Stimulated activated CD4-positive, alpha-beta T cell treated with anti-CD3 and anti-CD28 coated beads, Interleukin-1b, Interleukin-23, amount 100 ng/mL, for 4 hours (primary cell): ENCODE measurements at regions not wholly inside any gene's neighbourhood (a gene's known extent, or its start where the extent isn't known, plus 50 kb on each side); places are given as distances from the start of the nearest gene placed in this dataset.

Source experiments
- DNase-seq, 2 donors: peaks; one replicate each; pipeline ENCODE4 v3.0.0-alpha.2; 2020; ENCODE audit warnings: low read depth in 2 of 2

DNA sequence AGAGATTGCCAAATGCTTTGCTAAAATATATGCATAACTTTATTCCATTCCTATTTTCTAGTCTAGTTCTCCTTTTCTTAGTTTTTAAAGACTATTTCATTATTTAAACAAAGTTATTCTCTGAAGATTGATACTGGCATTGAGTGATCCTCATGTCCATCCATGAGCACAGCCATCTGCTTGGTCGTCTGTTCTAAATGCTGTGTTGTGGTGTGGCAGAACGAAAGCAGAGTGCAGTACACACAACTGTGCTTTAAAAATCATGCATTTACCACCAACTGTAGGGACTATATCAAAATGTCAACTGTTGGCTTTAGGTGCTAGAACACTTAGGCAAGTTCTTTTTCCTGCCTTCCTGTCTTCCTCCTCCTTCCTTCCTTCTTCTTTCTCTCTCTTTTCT is 226.6 kb downstream of the ACKR3 start:
- DNase-seq, result no peak

DNA sequence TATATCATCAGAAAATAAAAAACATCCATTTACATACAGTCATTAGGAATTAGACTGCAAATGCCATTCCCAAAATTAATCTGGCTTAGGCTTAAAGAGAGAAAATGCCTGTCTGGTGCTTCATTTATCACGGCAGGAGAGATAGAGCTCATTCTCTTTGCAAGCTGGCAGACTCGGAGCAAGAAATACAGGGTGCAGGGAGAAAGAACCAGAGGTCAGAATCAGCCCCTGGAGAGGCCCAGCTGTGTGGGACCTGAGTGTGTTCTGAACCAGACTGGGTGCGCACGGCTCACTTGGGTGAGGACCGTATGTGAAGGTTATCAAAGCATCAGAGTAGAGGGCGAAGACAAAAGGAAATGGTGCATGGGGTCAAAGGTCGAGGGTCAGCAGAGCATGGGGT is 227.8 kb downstream of the ACKR3 start:
- no peak for DNase-seq

DNA sequence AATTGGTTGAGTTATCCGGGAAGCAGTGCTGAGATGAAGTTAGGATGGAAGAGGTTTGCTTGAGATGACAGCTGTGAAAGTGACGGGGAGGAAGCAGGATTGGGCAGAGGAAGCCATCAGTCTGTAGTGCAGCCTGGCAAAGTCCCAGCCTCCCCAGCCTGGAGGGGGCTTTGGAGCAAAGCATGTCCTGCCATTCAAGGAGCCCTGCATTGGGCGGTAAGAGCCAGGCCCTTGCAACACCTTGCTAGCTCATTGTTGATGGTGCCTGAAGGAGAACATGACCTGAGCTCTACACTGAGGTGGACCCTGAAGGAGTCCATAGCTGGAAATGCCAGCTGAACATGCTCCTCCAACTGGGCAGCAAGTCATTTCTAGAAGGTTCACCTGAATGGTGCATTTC is 228.9 kb downstream of the ACKR3 start:
- no peak for DNase-seq

DNA sequence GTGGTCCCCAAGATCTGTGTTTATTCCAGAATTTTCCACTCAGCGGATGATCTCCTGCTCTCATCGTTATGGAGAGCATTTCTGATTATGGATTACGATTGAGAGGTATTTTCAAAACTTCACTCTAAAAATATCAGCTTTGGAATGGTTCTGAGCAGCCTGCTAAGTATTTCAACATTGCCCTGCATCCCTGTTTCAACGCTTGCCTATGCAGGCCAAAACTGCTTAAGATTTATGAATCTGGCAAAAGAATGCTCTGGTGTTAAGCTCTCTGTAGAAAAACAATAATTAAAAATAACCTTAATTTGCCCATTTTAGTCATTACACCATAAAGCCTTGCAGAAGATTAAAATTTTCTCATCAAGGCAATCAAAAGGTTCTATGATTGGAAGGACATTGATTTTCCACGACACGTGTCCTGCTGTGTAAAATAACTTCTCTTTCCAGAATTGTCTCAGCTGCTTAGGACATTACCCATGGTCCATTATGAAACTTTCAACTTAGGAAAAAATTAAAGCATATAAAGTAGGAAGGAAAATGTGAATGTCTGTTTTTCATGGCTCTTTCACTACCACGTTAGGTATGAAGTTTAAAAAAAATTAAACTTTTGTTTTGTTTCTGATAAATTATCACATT is 229.9 kb downstream of the ACKR3 start:
- DNase-seq, result no peak

DNA sequence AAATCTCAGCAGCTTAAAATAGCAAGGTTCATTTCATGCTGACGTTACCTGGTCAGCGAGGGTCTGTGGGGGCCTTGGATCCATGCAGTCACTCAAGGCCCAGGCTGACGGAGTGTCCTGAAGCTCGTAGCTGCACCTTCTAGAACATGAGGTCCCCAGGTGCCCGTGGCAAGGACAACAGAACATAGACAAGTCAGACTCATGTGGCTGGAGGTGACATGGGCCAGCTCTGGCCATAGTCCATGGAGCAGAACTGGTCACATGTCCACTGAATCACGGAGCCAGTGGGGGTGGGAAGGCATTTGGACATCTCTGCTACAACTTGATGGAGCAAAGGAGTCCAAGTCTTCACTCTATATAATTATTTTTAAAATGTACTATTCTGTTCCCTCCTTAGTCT is 233.2 kb downstream of the ACKR3 start:
- no peak for DNase-seq

DNA sequence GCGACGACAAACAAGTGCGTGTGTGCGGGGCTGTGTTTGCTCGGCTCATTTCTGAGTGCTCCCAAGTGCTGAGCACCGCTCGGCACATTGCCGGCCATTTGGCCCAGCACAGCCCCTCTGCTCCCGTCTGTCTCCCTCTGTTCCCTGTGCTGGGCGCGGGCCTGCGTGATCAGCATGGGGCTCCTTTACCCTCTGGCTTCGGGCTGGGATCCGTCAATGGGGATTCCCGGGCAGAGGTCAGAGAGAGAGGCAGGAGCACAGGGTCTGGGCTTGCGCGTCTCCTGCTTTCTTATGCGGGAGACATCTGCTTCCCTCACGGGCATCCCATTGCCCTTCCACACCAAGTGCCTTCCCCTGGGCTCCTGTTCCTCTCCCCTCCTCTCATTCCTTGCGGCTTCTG is 234.0 kb downstream of the ACKR3 start:
- no peak for DNase-seq

DNA sequence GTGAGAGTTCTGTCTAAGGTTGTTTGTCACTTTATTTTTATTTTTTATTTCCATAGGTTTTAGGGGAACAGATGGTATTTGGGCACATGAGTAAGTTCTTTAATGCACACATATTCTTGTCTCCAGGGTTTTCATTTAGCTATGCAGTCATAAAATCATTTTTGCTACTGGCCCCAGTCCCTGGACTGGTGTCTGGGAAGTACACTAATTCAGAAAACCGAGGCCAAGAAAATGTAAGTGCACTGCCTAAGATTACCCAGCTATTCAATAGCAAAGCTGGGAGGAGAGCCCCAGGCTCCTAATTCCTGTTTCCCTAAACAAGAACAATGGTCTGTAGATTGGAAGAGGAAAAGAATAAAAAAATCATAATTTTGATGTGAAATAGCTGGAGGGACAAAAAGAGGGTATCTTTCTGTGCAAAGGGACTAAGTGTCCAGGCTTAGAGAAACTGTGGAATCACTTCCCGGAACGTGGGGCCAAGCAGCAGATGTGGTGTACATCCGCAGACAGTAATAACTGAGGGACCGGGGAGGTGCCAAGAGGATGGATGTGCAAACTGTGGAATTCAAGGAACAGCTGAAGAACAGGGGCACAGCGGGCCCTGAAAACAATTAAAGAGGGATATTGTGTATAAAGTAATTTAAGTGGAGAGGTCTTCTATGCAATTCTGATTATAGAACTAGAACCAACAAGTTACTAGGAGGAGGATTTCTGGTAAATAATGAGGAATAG is 236.3 kb downstream of the ACKR3 start:
- DNase-seq, result no peak

DNA sequence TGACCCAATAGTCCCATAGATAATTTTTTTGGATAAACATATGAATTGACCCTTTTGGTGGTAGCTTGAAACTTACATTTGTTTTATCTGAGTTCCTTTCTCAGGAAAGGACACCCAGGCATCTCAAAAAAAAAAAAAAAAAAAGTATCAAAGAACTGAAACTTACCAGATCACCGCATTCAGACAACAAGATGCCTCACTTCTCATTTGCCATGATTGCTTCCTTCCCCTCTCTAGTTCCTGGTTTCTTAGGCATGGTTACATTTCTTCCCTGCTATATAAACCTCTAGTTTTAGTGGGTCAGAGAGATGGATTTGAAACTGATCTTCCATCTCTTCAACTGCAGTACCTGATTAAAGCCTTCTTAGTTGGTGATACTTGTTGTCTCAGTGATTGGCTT is 240.1 kb downstream of the ACKR3 start:
- DNase-seq, result no peak

DNA sequence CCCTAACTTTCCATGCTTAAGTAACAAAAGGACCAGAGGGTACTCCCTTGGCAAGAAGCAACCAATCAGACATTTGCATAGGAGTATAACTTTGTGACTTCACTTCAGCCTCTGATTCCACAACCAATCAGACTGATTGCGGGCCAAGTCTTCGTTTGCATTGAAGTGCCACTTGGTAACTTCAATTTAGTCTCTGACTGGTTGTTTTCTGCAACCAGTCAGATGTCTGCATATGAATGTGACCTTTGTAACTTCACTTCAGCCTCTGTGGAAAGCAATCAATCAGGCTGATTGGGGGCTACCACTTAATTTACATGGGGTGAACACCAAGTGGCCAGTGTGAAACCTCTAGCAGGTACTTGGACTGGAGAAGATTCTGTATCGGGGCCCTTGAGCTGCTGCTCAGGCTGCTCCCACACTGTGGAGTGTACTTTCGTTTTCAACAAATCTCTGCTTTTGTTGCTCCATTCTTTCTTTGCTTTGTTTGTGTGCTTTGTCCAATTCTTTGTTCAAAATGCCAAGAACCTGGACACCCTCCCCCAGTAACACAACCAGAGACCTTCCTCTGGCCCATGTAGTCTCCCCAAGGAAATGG is 241.5 kb downstream of the ACKR3 start:
- DNase-seq, result no peak

DNA sequence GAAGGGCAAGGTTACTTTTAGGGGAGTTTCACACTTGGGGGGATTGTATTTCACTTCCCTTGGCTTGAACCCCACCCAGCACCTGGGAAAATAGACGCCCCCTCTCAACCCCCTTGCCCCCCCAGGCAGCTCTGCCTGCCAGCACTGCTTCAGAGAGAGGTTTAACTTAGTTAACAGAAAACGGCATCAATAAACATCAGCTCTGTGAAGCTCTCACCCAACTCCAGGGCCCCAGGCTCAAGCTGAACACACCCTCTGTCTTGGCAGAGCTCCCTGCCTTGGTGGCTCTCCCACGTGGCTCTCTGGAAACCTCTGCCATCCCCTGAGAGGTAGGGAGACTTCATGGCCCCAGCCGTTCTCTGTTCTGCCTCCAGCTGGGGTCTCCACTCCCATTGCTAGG is 244.1 kb downstream of the ACKR3 start:
- no peak for DNase-seq

DNA sequence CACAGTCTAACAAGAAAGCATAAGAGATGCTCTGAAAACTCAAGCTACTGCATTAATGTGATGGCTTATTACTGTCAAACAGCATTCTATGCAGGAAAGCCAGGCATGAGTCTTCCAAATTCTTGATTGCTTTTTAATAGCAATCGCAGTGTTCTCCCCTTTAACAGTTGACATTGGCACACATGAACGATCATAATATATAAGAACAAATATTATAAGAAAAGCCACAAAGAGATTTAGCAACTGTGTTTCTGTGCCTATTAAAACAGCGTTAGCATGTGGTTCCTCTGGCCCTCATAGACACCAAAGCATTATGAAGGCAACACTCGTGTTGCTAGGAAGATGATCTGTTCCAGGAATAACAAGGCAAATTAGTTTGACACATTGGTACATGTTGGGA is 245.0 kb downstream of the ACKR3 start:
- no peak for DNase-seq

DNA sequence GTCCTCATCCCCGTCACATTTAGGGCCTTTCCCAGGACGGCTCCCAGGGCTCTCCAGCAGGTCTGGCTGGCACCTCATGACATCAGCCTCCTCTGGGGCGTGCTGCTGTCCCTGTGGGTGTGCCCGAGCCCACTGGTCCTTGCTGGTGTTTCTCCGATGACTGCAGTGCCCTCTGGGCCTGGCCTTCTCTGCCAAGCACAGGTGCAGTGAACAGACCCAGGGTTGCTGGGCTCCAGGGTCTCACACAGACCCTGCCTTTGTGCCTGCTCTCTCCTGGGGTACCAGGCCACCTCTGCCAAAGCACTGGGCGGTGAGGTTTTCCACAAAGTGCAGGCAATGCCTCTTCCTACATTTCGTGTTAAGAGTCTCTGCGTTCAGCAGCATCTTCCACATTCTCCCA is 246.1 kb downstream of the ACKR3 start:
- no peak for DNase-seq

DNA sequence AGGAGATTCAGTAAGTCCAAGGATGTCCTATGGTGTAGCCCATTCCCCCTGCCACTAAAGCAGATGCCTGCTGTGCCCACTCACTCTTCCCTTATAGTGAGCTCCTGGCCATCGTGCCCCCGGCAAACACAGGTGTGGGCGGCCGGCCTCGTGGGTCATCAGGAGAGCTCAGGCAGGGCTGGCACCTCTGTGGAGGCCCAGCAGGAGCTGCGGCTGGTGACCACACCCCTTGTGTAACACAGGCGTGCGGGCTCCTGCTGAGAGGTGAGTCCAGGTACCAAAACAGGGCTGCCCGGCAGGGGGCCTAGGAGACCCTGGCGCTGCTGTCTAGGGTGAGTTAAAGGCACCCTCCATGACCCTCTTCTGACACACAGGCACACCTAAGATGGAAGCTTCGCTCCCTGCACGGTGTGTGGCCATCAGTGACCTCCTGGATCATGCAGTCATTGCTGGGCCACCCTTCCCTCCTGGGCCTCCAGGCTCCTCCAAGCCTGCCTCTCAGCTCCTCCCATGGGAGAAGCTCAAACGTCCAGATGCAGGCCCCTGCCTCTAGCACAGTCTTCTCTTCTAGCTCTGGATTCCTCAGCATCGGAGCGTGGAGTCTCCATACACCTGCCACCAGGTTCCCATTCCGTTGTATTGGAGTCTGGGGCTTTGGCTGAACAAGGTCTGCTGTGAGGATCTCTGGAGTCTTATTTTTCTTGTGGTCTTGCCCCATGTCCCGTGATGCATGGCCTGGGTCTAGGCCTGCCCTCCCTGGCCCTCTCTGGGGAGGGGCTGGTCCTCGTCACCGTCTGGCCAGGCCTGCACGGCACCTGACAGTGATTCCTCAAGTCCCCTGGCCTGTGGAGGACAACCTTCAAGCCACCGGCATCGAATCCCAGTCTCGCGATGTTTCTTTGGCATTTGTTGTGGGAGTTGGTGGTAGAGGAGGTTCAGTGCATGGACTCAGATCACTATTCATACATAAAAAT is 246.9 kb downstream of the ACKR3 start:
- DNase-seq, result no peak

DNA sequence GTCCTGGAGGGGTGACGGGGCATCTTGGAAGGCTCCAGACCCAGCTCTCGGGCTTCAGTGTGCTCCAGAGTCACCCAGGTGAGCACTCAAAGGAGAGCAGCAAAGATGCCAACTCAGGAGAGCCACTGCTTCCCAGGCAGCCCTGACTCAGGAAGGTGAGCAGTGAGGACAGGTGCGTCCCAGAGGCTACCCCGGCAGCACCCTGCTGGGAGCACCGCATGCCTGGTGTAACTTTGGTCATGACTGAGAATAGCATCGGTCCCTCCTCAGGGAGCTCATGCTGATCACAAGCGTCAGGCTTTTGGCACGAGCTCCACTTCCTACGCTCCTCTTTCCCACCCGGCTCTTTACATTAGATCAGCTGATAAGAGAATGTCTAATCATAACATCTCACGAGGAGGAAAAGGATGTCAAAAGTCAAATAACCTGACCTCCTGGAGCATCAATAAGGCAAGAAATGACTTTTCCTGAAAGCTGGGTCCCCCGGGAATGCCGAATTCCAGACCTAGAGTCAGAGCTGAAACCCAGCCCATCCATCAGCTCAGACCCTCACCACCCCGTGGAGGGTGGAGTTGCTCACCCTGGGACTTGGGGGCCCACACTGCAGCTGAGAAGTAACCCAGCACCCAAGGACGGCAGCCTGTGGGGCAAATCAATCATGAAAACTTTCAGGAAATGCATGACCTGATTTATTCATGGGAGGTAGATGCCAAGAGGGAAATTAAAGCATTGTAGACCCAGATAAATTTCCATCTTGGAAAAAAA is 248.8 kb downstream of the ACKR3 start:
- DNase-seq, result no peak

DNA sequence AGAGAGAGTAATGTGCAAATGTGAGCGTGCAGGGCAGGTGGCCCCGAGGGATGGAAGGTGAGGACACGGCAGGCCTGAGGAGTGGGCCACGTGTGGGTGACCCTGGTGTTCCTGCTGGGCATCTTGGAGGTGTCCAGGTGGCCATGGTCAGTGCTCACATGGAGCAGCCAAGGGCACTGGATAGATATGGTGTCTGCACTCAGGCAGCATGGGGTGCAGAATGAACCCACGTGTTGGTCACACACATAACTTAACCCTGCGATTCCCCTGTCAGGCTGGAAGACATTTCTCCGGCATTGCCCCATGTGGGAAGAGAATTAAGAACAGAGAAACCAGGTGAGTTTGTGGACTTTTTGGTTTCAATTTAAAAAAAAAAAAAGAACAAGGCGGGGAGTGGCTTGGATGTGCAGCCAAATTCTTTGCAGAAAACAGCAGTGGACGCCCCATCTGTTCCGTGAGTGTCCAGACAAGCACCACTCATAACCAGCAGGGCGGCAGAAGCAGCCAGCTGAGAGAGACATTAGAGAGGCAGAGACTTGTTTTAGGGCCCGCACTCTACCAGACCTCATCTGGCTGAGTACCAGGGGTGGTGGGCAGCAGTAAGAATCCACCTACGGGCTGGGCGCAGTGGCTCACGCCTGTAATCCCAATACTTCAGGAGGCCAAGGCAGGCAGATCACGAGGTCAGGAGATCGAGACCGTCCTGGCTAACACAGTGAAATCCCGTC is 249.8 kb downstream of the ACKR3 start:
- DNase-seq, result no peak

DNA sequence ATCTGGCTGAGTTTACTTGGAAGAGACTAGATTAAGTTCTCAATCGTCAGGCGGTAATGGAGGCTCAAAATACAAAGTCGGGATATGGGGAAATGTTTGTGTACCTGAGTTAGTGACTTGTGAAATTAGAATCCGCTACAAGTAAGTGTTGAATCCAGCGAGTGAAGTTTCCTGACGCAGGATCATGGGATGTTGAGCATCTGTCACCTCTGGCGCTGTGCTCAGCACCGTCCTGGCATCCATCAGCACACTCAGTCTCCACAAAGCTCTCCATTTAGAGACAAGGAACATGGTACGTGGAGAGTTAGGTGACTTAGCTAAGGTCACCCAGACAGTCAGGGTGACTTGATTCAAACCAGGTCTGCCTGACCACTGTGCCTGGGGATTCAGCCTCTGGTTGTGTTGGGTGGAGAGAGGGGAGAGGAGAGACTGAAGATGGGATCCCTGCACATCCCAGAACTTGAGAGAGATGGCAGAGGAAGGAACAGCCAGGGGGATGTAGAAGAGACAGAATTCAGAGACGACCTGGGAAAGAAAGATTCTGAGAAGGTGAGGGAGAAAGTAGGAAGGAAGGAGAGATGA is 251.2 kb downstream of the ACKR3 start:
- DNase-seq, result no peak

DNA sequence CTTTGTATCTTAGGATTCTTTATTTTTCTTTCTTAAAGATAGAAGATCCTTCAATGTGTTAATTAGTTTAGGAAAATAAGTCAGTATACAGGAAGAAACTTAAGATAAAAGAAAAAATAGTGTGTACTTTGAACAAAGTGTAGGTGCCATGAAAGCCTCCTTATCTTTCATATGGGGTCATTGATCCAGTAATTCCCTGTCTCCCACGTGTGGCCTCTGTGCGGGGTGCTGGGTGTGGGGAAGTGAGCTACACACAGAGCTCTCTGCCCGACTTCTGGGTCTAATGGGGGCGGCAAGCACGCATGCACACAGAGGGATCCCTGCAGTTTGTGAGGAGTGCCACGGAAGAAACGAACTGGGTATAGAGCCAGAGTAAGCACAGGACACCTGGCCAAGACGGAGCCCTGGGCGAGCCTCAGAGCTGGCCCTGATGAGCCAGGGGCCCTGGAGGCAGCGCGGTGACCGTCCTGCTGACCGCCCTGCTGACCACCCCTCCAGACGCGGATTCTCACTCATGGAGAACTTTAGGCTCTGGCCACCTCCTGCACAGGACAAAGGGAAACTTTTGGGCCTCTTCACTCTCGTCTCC is 253.5 kb downstream of the ACKR3 start:
- no peak for DNase-seq

DNA sequence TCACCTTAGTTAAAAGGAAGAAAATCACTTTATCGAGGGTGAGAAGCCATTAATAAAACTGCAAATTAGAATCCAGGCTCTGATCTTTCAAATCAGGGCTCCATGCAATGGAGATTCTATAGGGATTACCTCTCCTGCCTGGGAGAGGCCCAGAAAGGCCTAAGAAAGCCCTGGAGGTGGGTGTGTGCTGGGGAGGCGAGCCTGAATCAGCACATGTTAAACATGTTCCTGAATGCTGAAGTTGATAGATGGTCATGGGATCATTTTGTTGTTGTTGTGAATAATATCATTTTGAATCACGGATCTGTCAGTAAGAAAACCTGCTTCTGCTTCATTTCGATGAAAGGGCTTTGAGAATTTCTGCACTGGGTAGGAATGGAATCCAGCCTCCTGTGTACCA is 254.3 kb downstream of the ACKR3 start:
- DNase-seq, result no peak

DNA sequence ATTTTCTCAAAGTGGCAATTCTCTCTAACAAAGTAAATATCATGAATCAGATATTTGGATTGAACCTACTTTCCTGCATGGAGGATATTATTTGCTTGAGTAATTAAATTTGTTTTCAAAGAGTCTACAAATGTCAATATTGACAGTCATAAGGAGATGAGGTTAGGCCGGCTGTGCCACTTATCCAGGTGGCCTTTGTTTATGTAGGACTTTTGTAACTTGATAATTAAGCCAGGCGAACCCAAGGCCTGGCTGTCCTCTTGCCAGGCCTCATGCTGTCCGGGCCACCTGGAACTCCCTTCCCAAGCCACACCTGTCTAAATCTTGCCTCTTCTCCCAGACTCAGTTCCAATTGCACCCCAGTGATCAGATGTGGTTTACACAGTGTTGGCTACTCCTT is 255.2 kb downstream of the ACKR3 start:
- DNase-seq, result no peak

DNA sequence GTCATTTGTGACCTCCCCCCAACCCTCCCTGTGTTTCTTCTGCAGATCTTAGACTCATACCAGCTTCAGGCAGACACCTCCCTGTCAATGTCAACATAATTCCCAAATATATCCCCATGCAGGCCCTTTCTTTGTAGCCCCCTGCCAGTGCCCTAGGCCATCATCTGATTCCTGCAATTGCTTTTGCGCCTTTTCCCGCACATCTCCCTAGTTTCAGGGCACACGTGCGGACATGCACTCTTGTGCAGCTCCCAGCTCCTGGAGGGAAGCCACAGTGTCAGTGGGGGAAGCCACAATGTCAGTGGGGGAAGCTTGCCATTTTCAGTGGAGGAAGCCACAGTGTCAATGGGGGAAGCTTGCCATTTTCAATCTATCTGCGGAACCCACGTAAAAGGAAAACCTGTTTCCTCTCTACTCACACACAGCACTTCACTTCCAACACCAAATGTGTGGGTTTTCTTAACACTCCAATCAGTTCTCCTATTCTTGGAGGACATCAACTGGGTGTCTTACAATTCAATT is 256.4 kb downstream of the ACKR3 start:
- no peak for DNase-seq
